GM21390 (cell line): ENCODE measurements at regions not wholly inside any gene's neighbourhood (a gene's known extent, or its start where the extent isn't known, plus 50 kb on each side); places are given as distances from the start of the nearest gene placed in this dataset.

ENCODE experiments used
- ATAC-seq: cut with Tn5 transposase; IDR thresholded peaks from one replicate; pipeline ENCODE4 v1.9.1; 2021; ENCODE audit not compliant: unreplicated experiment

DNA sequence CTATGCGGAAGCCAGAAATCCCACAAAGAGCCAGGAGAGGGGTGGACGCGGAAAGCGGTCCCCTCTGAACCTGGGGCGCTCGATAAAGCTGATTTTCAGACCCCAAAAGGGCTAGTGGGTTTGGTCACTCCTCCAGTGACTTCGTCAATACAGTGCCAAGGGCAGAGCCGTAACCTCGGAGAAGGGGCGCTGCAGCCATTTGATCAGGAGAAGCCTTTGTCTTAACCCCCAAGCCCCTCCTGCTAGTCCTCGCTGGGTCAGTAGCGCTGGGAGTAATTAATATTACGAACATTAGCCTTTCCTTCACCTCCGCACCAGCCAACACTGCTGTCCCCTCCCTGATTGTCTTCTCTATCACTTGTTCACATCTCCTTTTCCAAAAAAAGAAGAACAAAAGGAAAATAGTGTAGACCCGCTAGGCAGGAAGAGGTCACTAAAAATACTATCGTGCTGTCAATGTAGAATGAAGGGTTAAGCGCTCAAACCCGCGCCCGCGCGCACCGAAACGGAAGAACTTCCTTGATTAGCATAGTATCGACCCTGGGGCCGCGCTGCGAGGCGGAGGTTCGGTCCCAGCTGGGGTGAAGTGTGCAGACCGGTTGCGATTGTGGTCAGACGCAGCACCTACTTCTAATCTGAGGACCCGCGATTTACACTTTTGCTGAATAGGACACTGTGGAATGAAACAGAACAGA is 63.2 kb upstream of the MAPRE2 start:
- peak; percentile 12 for ATAC-seq

DNA sequence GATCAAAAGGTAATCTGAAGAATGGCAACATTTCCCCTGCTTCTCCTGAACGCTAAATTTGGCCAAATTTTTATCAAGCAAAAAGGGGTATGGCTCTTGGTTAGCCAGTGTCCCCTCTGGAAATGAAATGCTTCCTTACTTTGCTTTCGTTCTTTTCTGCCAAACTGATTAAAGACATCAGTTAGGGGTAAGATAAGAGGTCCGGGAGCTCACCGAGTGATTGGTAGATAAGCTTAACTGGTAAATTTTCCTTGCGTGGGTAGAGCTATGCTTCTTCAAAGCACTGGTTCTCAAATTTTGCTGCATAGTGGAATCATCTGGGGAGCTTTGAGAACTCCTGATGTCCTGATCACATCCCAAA is 62.7 kb upstream of the MAPRE2 start:
- ATAC-seq = no peak

DNA sequence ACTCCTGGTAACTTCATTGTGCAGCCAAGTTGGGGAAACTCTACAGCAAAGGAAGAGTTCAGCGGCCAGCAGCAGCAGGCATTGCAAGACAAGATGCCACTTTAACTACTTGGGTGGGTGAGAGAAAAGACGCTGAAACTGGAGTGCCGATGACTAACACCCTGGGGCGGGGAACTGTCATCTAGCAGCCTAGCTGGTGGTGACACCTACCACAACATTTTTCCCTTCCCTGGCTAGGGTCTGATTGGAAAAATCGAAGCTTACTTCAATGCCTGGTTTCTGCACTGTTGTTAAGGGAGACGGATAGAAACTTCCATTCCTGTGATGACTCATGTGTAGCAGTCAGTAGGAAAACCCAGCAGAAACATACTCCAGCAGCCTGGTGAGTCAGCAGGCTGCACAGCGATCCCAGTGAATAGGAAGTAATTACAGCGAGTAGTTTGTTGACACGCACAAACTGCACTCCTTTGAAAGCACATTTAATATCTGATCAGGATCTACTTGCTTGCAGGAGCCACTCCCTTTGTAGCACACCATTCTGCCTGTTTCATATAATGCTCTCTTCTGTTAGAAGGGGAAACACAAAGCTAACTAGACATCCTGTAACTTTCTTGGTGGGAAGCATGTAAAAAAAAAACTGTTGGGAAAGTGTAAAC is 62.1 kb upstream of the MAPRE2 start:
- peak; percentile 33 for ATAC-seq

DNA sequence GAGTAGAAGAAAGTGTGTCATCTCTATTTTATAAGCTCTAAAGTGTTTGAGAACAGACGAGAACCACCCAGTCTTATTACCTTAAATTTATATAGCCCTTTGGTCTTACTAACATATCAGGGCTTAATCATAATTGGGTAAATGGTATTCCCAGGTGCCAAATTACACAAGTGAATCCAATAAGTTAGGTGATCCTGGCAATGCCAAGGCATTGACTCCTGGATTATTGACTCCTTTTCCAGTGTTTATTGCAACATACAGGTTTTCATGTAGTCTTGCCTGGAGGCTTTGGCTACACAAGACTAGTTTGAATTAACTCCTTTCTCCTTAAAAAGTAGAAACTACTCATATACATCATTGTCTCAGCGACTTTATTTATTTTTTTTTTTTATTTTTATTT is 59.7 kb upstream of the MAPRE2 start:
- ATAC-seq = no peak

DNA sequence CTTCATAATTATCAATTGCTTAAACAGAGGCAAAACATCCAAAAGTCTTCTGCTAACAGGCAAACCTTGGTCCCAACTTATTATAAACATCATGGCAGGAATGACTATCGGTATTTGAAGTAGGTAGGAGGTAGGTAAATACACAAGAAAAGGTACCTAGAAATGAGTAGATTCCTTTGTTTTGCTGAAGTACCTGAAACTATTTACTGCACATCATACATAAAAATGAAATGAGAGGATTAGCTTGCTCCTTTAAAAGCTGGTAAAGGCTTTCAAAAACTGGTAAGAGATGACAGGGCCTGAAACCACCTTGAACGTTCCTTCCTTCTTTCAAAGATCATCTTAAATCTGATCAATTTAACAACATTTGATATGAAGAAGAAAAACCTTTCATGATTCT is 55.2 kb upstream of the MAPRE2 start:
- no peak for ATAC-seq

DNA sequence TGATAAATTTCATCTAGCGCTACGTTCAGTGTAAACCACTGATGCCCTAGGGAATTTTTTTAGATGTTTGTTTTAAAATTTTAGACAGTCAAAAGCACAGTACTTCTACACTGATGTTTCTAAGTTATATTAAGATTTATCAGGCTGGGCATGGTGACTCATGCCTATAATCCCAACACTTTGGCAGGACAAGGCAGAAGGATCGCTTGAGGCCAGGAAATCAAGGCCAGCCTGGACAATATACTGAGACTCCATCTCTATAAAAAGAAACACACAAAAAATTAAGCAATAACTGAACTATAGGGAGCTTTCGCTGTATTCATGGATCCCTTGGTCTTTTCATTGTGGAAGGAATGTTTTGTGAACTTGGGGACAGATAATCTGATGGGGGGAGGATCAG is 50.6 kb upstream of the MAPRE2 start:
- no peak for ATAC-seq

DNA sequence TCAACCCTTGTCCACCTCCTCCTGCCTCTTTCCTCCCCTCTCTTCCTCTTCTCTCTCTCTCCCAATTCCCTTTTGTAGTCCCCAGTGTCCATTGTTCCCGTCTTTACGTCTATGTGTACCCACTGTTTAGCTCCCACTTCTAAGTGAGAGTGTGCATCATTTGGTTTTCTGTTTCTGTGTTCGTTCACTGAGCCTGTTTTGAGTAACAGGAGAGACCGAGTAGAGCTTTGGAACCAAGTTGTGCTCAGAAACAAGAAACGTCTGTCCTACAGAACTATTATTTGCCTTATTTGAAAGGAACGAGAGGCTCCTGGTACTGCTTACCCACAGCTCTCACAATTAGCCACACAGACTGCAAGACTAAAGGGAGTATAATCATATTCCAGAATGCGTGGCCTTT is 50.1 kb upstream of the MAPRE2 start:
- ATAC-seq = no peak
